ENCODE measurements at regions not wholly inside any gene's neighbourhood (a gene's known extent, or its start where the extent isn't known, plus 50 kb on each side); places are given as distances from the start of the nearest gene placed in this dataset.

DNA sequence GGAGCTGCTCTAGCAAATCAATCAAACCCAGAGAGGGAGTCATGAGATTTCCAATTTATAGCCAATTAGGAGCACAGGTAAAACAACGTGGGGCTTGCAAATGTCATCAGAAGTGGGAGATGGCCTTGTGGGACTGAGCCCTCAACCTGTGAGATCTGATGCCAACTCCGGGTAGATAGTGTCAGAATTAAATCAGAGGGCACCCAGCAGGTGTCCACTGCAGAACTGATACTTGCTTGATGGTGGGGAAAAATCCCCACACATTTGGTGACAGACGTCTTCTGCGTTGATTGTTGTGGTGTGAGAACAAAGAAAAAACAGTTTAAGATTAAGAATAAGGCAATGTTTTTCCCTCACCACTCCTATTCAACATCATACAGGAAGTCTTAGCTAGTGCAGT is 1402.8 kb downstream of the RAPGEF2 start:
- H3K27me3 ChIP-seq: no peaks in the 10 kb centered on the region

DNA sequence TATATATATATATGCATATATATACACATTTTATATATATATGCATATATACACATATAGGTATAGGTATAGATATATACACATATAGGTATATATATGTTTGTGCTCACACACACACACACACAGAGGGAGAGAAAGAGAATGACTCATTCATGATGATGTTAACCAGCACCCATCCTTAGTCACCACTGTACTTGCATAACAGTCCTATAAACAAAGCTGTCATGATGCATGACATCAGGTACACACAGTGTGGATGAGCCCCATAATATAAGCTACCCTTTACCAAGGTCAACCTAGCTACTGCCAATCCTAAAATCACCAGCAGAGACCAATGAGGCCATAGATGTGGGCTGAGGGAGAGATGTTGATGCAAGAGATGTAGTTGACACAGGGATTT is 1408.0 kb downstream of the RAPGEF2 start:
- Histone ChIP-seq H3K36me3 (no peaks in the 10 kb centered on the region), H3K9me3 (no peaks in the 10 kb centered on the region), H3K27me3 (no peaks in the 10 kb centered on the region), H3K27ac (no peak overlapping the region), H3K4me3 (no peak overlapping the region), H3K4me1 (no peaks in the 10 kb centered on the region)
- DNase-seq: no peak
- TF ChIP-seq POLR2AphosphoS5 (IDR thresholded peaks at IDR 0.05) (no peak), POLR2A (IDR thresholded peaks at IDR 0.05) (no peak), CTCF (IDR thresholded peaks at IDR 0.05) (no peak), EP300 (IDR thresholded peaks at IDR 0.05) (no peak)
- no peak for ATAC-seq (ENCODE audit: low FRiP score in 2 of 2)

More for the DNA sequence above, 1402.8 kb downstream of the RAPGEF2 start:
- 84% methylated on average over 4 of the region's 4 CpGs for WGBS, 2 donors
- Histone ChIP-seq H3K4me3 (no peak overlapping the region), H3K4me1 (no peaks in the 10 kb centered on the region), H3K36me3 (no peaks in the 10 kb centered on the region), H3K27ac (no peak overlapping the region), H3K9me3 (no peaks in the 10 kb centered on the region)
- DNase-seq: no peak
- TF ChIP-seq CTCF (IDR thresholded peaks at IDR 0.05): no peak
- TF ChIP-seq EP300 (IDR thresholded peaks at IDR 0.05): no peak
- no peak for TF ChIP-seq POLR2AphosphoS5 (IDR thresholded peaks at IDR 0.05)
- no peak for TF ChIP-seq POLR2A (IDR thresholded peaks at IDR 0.05)
- ATAC-seq (ENCODE audit: low FRiP score in 2 of 2): no peak

DNA sequence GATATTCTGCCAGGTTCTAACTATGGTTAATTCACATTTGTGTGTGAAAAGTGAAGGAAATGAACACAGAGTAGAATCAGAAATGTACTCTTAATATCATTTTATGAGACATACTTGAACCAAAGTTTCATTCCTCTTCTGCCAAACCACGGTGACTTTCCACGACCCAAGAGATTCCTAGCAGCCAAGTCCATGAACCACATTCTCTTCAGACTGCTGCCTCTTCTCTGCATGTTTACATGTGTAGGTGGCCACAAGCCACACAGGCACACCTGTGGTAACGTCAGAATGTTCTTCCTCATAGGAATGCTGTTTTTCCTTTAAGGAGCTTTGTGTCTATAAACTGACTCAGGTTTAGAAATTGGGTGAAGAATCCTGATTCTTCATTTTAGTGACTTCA is 1411.2 kb downstream of the RAPGEF2 start:
- no peaks in the 10 kb centered on the region for H3K36me3 ChIP-seq
- H3K27me3 ChIP-seq: no peaks in the 10 kb centered on the region
- H3K9me3 ChIP-seq: no peaks in the 10 kb centered on the region
- H3K4me3 ChIP-seq: no peak overlapping the region
- no peak for DNase-seq
- ATAC-seq (ENCODE audit: low FRiP score in 2 of 2): no peak
- no peak overlapping the region for H3K27ac ChIP-seq
- 73 to 79% methylated on average over 3 of the region's 3 CpGs for WGBS, 2 donors
- TF ChIP-seq EP300 (IDR thresholded peaks at IDR 0.05) (no peak), POLR2AphosphoS5 (IDR thresholded peaks at IDR 0.05) (no peak), CTCF (IDR thresholded peaks at IDR 0.05) (no peak), POLR2A (IDR thresholded peaks at IDR 0.05) (no peak)
- no peaks in the 10 kb centered on the region for H3K4me1 ChIP-seq

DNA sequence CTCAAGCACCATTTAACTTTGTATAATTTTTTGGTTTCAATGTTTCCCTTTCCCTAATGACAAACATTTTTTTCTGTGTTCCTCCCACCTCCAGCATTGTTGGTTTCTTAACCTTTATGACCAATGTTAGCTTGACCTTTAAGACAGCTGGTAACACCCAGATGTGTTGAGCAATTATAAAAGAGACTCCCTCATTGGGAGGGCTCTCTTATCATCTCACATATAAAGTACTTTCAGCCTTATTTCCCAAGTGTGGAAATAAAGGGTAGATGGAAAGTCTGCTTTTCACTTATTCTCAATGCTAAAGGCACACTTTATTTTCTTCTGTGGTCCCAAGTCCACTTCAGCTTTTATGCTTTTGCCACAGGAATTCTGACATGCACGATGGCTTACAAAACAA is 1420.4 kb downstream of the RAPGEF2 start:
- WGBS, 2 donors: 64 to 76% methylated on average over 1 of the region's 1 CpG
- no peaks in the 10 kb centered on the region for H3K36me3 ChIP-seq
- H3K4me1 ChIP-seq: no peaks in the 10 kb centered on the region
- no peak overlapping the region for H3K27ac ChIP-seq
- no peak overlapping the region for H3K4me3 ChIP-seq
- H3K27me3 ChIP-seq: no peaks in the 10 kb centered on the region
- no peaks in the 10 kb centered on the region for H3K9me3 ChIP-seq
- TF ChIP-seq POLR2A (IDR thresholded peaks at IDR 0.05) (no peak), CTCF (IDR thresholded peaks at IDR 0.05) (no peak), POLR2AphosphoS5 (IDR thresholded peaks at IDR 0.05) (no peak), EP300 (IDR thresholded peaks at IDR 0.05) (no peak)
- DNase-seq (no peak), ATAC-seq (ENCODE audit: low FRiP score in 2 of 2) (peak in 1 of 2 donors; percentile 49)

- H3K27me3 ChIP-seq: no peaks in the 10 kb centered on the region
- ATAC-seq (ENCODE audit: low FRiP score in 2 of 2) (no peak), DNase-seq (no peak)
- no peaks in the 10 kb centered on the region for H3K36me3 ChIP-seq
- no peak for TF ChIP-seq POLR2AphosphoS5 (IDR thresholded peaks at IDR 0.05)
- no peak for TF ChIP-seq POLR2A (IDR thresholded peaks at IDR 0.05)
- no peak for TF ChIP-seq EP300 (IDR thresholded peaks at IDR 0.05)
- no peak for TF ChIP-seq CTCF (IDR thresholded peaks at IDR 0.05)
- 81 to 85% methylated on average over 5 of the region's 5 CpGs for WGBS, 2 donors
- no peak overlapping the region for H3K4me3 ChIP-seq
- H3K4me1 ChIP-seq: no peaks in the 10 kb centered on the region
- H3K27ac ChIP-seq: no peak overlapping the region
- no peaks in the 10 kb centered on the region for H3K9me3 ChIP-seq
These were observed 1434.8 kb downstream of the RAPGEF2 start for GRCh38 chr4:160537681-160538080.

Measured in upper lobe of left lung (tissue), 6 donors.